SK-N-SH (cell line): ENCODE measurements at regions not wholly inside any gene's neighbourhood (a gene's known extent, or its start where the extent isn't known, plus 50 kb on each side); places are given as distances from the start of the nearest gene placed in this dataset.

Experiments
- CTCF ChIA-PET: fragments of 300-600, 350-600 bp; formaldehyde crosslinking; extraction: SDS; loops from one replicate; lab custom pipeline; 2021; lab: Yijun Ruan, JAX
- POLR2A ChIA-PET: fragments of 350-600 bp; sonication (Branson Sonifier 250); formaldehyde crosslinking; extraction: SDS; loops from one replicate; lab custom pipeline; 2020; ENCODE audit warnings: antibody characterized with exemption, inconsistent platforms; lab: Yijun Ruan, JAX
- DNase-seq: peaks from one replicate; pipeline ENCODE4 v3.0.0; 2012
- H2AFZ ChIP-seq: fragments of 200-600 bp; sonication (generic); 2 replicates; pipeline ENCODE4 v1.8.1; 2016; ENCODE audit warnings: antibody characterized with exemption, mild to moderate bottlenecking, low read depth
- H3F3A ChIP-seq: fragments of 200-600 bp; sonication (generic); replicated peaks from 2 replicates; pipeline ENCODE3; 2016; ENCODE audit warnings: antibody characterized with exemption, mild to moderate bottlenecking; ENCODE audit not compliant: insufficient read depth
- H3K27ac ChIP-seq, 2 experiments: fragments of 200-500 bp in 1 of 2; fragments of 200-600 bp in 1 of 2; sonication (Bioruptor generic) in 1 of 2; sonication (generic), shearing (Covaris generic) in 1 of 2; 2 replicates each; pipeline versions ENCODE4 v1.5.1 to v1.6.1; 2014 to 2016; ENCODE audit warnings: low read depth in 2 of 2, inconsistent platforms in 1 of 2, low read length in 1 of 2, mild to moderate bottlenecking in 1 of 2, mixed read lengths in 1 of 2
- H3K27me3 ChIP-seq: fragments of 200-600 bp; sonication (generic), shearing (Covaris generic); 2 replicates; pipeline ENCODE4 v1.6.1; 2016; ENCODE audit warnings: mixed run types; ENCODE audit not compliant: insufficient read depth
- H3K36me3 ChIP-seq, 2 experiments: fragments of 200-500 bp in 1 of 2; fragments of 200-600 bp in 1 of 2; sonication (Bioruptor generic) in 1 of 2; sonication (generic) in 1 of 2; replicated peaks in 1 of 2; 2 replicates each; pipeline versions ENCODE3 to v1.5.1; 2014 to 2016; ENCODE audit warnings: low read length in 1 of 2, mild to moderate bottlenecking in 1 of 2; ENCODE audit not compliant: insufficient read depth in 2 of 2, control insufficient read depth in 1 of 2
- H3K4me1 ChIP-seq, 2 experiments: fragments of 200-500 bp in 1 of 2; fragments of 200-600 bp in 1 of 2; sonication (Bioruptor generic) in 1 of 2; sonication (generic), shearing (Covaris generic) in 1 of 2; 2 replicates each; pipeline versions ENCODE4 v1.5.1 to v1.6.1; 2014 to 2016; ENCODE audit warnings: low read depth in 1 of 2, low read length in 1 of 2, mixed run types in 1 of 2; ENCODE audit not compliant: insufficient read depth in 2 of 2, control insufficient read depth in 1 of 2
- H3K4me2 ChIP-seq: fragments of 200-600 bp; sonication (generic), shearing (Covaris generic); 2 replicates; pipeline ENCODE4 v1.6.1; 2017; ENCODE audit warnings: mixed run types
- H3K4me3 ChIP-seq, 2 experiments: fragments of 200-500 bp in 1 of 2; fragments of 200-600 bp in 1 of 2; sonication (Bioruptor generic) in 1 of 2; sonication (generic), shearing (Covaris generic) in 1 of 2; 2 replicates each; pipeline versions ENCODE4 v1.5.1 to v1.8.1; 2014 to 2016; ENCODE audit warnings: low read depth in 2 of 2, inconsistent platforms in 1 of 2, low read length in 1 of 2, mild to moderate bottlenecking in 1 of 2, mixed read lengths in 1 of 2, moderate library complexity in 1 of 2
- H3K79me2 ChIP-seq: fragments of 200-600 bp; sonication (generic); 2 replicates; pipeline ENCODE4 v1.8.1; 2017; ENCODE audit warnings: mild to moderate bottlenecking; ENCODE audit not compliant: insufficient read depth
- H3K9ac ChIP-seq: fragments of 200-600 bp; sonication (generic); 2 replicates; pipeline ENCODE4 v1.6.1; 2017; ENCODE audit warnings: mixed run types
- H3K9me2 ChIP-seq: fragments of 200-600 bp; sonication (generic); 2 replicates; pipeline ENCODE4 v1.6.1; 2017; ENCODE audit warnings: mixed run types
- H3K9me3 ChIP-seq: fragments of 200-600 bp; sonication (generic); 2 replicates; pipeline ENCODE4 v1.6.1; 2017; ENCODE audit warnings: mixed run types, mild to moderate bottlenecking, moderate library complexity
- H4K20me1 ChIP-seq: fragments of 200-600 bp; sonication (generic); 2 replicates; pipeline ENCODE4 v1.6.1; 2017; ENCODE audit warnings: mild to moderate bottlenecking, mixed run types; ENCODE audit not compliant: insufficient read depth
- CHD2 ChIP-seq: fragments of 150-350 bp; IDR thresholded peaks from 2 replicates; pipeline ENCODE4 v1.6.1; 2018; ENCODE audit warnings: low read length; ENCODE audit not compliant: partially characterized antibody
- FOSL2 ChIP-seq: IDR thresholded peaks from 2 replicates; pipeline ENCODE4 v1.4.0; 2012; ENCODE audit warnings: low read depth, mild to moderate bottlenecking, moderate library complexity, borderline replicate concordance
- FOXJ3 ChIP-seq: sonication (generic); formaldehyde crosslinking; IDR thresholded peaks from 2 replicates; pipeline ENCODE4 v1.5.1; 2020; ENCODE audit warnings: mild to moderate bottlenecking, missing genetic modification reagents
- GABPA ChIP-seq: IDR thresholded peaks from 2 replicates; pipeline ENCODE4 v1.4.0; 2012; ENCODE audit warnings: low read depth, mild to moderate bottlenecking
- GATA2 ChIP-seq: sonication (generic); formaldehyde crosslinking; IDR thresholded peaks from 2 replicates; pipeline ENCODE4 v1.5.0; 2020; ENCODE audit warnings: mild to moderate bottlenecking, missing genetic modification reagents
- MEF2A ChIP-seq: IDR thresholded peaks from 2 replicates; pipeline ENCODE4 v1.4.0; 2012; ENCODE audit warnings: low read depth, borderline replicate concordance
- RAD21 ChIP-seq: IDR thresholded peaks from 2 replicates; pipeline ENCODE4 v1.6.1; 2012; ENCODE audit warnings: mild to moderate bottlenecking, low read length
- RCOR1 ChIP-seq: fragments of 150-350 bp; IDR thresholded peaks from 2 replicates; pipeline ENCODE4 v1.6.1; 2017; ENCODE audit warnings: antibody characterized with exemption, low read length
- REST ChIP-seq: IDR thresholded peaks from 2 replicates; pipeline ENCODE4 v1.6.1; 2012; ENCODE audit warnings: mild to moderate bottlenecking, low read depth, low read length, moderate library complexity
- TAF1 ChIP-seq: IDR thresholded peaks from 2 replicates; pipeline ENCODE4 v1.6.1; 2012; ENCODE audit warnings: low read depth, mild to moderate bottlenecking, low read length, moderate library complexity, borderline replicate concordance
- USF1 ChIP-seq: IDR thresholded peaks from 2 replicates; pipeline ENCODE4 v1.4.0; 2012; ENCODE audit warnings: low read depth, borderline replicate concordance
- WGBS: methylation state at CpG from one replicate; pipeline ENCODE4 v1.1.6; 2017; ENCODE audit warnings: low lambda C conversion rate; 5-methylcytosine and 5-hydroxymethylcytosine counted together
- TF ChIP-seq, protein P1 (sequence below): fragments of 150-350 bp; IDR thresholded peaks from 2 replicates; pipeline ENCODE4 v1.6.1; 2017; ENCODE audit warnings: antibody characterized with exemption, low read length, low read depth, borderline replicate concordance
- TF ChIP-seq, protein P2 (sequence below): IDR thresholded peaks from 2 replicates; pipeline ENCODE4 v1.4.0; 2012; ENCODE audit warnings: low read depth, borderline replicate concordance

GRCh38 chr13:84430015-84430414 is 547.7 kb upstream of the SLITRK1 start (continued):
- no peak for TF ChIP-seq USF1
- no peak for TF ChIP-seq RAD21
- TF ChIP-seq, protein P1, sequence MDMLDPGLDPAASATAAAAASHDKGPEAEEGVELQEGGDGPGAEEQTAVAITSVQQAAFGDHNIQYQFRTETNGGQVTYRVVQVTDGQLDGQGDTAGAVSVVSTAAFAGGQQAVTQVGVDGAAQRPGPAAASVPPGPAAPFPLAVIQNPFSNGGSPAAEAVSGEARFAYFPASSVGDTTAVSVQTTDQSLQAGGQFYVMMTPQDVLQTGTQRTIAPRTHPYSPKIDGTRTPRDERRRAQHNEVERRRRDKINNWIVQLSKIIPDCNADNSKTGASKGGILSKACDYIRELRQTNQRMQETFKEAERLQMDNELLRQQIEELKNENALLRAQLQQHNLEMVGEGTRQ = no peak
- no peak for TF ChIP-seq TAF1
- TF ChIP-seq REST = no peak
- TF ChIP-seq GABPA = no peak
- TF ChIP-seq FOXJ3 (CRISPR knock-in tag) = no peak
- TF ChIP-seq CHD2 = no peak
- TF ChIP-seq, protein P2, sequence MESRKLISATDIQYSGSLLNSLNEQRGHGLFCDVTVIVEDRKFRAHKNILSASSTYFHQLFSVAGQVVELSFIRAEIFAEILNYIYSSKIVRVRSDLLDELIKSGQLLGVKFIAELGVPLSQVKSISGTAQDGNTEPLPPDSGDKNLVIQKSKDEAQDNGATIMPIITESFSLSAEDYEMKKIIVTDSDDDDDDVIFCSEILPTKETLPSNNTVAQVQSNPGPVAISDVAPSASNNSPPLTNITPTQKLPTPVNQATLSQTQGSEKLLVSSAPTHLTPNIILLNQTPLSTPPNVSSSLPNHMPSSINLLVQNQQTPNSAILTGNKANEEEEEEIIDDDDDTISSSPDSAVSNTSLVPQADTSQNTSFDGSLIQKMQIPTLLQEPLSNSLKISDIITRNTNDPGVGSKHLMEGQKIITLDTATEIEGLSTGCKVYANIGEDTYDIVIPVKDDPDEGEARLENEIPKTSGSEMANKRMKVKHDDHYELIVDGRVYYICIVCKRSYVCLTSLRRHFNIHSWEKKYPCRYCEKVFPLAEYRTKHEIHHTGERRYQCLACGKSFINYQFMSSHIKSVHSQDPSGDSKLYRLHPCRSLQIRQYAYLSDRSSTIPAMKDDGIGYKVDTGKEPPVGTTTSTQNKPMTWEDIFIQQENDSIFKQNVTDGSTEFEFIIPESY = no peak
- TF ChIP-seq, all 33 proteins: peak for 11

DNA sequence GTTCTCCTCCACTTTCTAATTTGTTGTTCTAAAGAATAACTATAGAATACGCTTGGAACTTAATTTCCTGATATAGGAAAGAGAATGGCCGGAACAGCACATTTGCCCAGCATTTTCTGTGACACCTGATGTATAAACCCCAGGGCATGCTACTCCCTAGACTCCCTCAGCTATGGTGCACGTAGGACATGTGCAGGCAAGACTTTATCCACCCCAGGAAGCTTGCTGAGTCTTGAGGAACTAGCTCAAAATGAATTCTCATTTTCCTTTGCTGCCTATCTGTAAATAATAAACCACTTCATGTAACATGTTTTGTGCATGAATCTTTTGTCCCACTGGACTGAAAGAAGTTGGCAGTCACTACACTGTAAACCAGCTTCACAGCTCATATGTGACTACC is 535.8 kb upstream of the SLITRK1 start:
- no peaks in the 10 kb centered on the region for H3F3A ChIP-seq
- no peaks in the 10 kb centered on the region for H3K27me3 ChIP-seq
- no peak for DNase-seq
- H3K9me2 ChIP-seq = 0 out of 2 replicates have a peak, but pooled peaks cover 6% of the 10 kb centered on the region
- peaks cover 0 to 3% of the 10 kb centered on the region in 2 experiments for H3K36me3 ChIP-seq
- H2AFZ ChIP-seq = no peak overlapping the region; the same call in 1 of the 2 replicates
- no peak overlapping the region for H3K4me3 ChIP-seq
- H4K20me1 ChIP-seq = no peaks in the 10 kb centered on the region
- H3K79me2 ChIP-seq = no peaks in the 10 kb centered on the region
- CTCF ChIA-PET = no interaction called here
- TF ChIP-seq FOSL2 (no peak), MEF2A (no peak), RCOR1 (no peak), GATA2 (no peak)
- TF ChIP-seq, all 33 proteins: peak for 0
- no peaks in the 10 kb centered on the region for H3K9me3 ChIP-seq
- 45% methylated on average over 3 of the region's 3 CpGs for WGBS
- POLR2A ChIA-PET = no interaction called here
- H3K27ac ChIP-seq = no peak overlapping the region
- no peak overlapping the region for H3K9ac ChIP-seq
- H3K4me2 ChIP-seq = no peak overlapping the region
- H3K4me1 ChIP-seq = 0 out of 4 replicates have a peak, but pooled peaks cover 0 to 3% of the 10 kb centered on the region in 2 experiments
